T-helper 17 cell (primary cell): ENCODE measurements at regions not wholly inside any gene's neighbourhood (a gene's known extent, or its start where the extent isn't known, plus 50 kb on each side); places are given as distances from the start of the nearest gene placed in this dataset.

ENCODE experiments used
- ATAC-seq: fragments of 150-1000 bp; cut with Tn5 transposase; 2 replicates; pipeline ENCODE4 v1.10.0; 2021; ENCODE audit warnings: mild to moderate bottlenecking, moderate library complexity
- DNase-seq, 3 donors: peaks; one replicate each; pipeline versions ENCODE4 v3.0.0 to v3.0.0-alpha.2; 2020 to 2021
- H3K9me3 ChIP-seq: one replicate; pipeline ENCODE4 v1.7.0; 2013; ENCODE audit warnings: low read length, mild to moderate bottlenecking; ENCODE audit not compliant: control insufficient read depth, poor library complexity, severe bottlenecking
- H3K27ac Mint-ChIP-seq: one replicate; pipeline ENCODE4 v1.8.0; 2022; ENCODE audit warnings: mild to moderate bottlenecking, moderate library complexity, mixed read lengths
- H3K27me3 Mint-ChIP-seq: one replicate; pipeline ENCODE4 v1.8.0; 2022; ENCODE audit warnings: mixed read lengths
- H3K36me3 Mint-ChIP-seq: one replicate; pipeline ENCODE4 v1.8.0; 2022; ENCODE audit warnings: low read depth, mixed read lengths
- H3K4me1 Mint-ChIP-seq: one replicate; pipeline ENCODE4 v1.8.0; 2022; ENCODE audit warnings: mild to moderate bottlenecking, mixed read lengths
- H3K4me3 Mint-ChIP-seq: one replicate; pipeline ENCODE4 v1.8.0; 2022; ENCODE audit warnings: mild to moderate bottlenecking, moderate library complexity, mixed read lengths

- no peak for ATAC-seq
- H3K4me1 Mint-ChIP-seq = no peaks in the 10 kb centered on the region
- no peaks in the 10 kb centered on the region for H3K36me3 Mint-ChIP-seq
- no peak overlapping the region for H3K27ac Mint-ChIP-seq
- no peak overlapping the region for H3K4me3 Mint-ChIP-seq
- H3K9me3 ChIP-seq = no peaks in the 10 kb centered on the region
- no peak for DNase-seq
- no peaks in the 10 kb centered on the region for H3K27me3 Mint-ChIP-seq
Measured at GRCh38 chr3:13710251-13710650, 161.3 kb downstream of the FBLN2 start.

- DNase-seq (no peak), ATAC-seq (no peak)
- H3K27ac Mint-ChIP-seq = no peak overlapping the region
- no peaks in the 10 kb centered on the region for H3K4me1 Mint-ChIP-seq
- H3K36me3 Mint-ChIP-seq = no peaks in the 10 kb centered on the region
- no peaks in the 10 kb centered on the region for H3K27me3 Mint-ChIP-seq
- no peak overlapping the region for H3K4me3 Mint-ChIP-seq
- no peaks in the 10 kb centered on the region for H3K9me3 ChIP-seq
Measured at GRCh38 chr3:13709706-13710105, 160.8 kb downstream of the FBLN2 start.

DNA sequence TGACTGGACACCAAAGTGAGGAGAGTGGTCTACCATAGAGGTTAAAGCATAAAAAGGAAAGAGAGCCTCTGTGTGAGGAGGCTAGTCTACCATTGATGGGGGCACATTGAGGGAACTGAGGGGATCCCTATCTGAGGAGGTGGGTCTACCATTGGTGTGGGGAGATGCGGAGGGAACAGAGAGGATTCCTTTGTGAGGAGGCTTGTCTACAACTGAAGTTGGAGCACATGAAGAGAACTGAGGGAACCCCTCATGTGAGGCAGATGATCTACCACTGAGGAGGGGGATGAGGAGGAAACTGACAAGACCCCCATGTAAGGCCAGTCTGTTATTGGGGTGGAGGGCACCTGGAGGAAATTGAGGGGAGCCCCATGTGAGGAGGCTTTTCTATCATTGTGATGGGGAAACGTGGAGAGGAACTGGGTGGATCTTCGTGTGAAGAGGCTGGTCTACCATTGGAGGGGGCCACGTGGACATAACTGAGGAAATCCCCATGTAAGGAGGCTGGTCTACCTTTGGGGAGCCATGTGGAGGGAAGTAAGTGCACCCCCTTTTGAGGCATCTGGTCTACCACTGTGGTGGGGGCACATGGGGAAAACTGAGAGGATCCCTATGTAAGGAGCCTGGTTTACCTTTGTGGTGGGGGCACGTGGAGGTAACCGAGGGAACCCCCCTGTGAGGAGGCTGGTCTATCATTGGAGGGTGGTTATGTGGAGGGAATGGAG lies 160.1 kb downstream of the FBLN2 start:
- no peak overlapping the region for H3K27ac Mint-ChIP-seq
- no peaks in the 10 kb centered on the region for H3K36me3 Mint-ChIP-seq
- no peak for ATAC-seq
- no peaks in the 10 kb centered on the region for H3K4me1 Mint-ChIP-seq
- H3K4me3 Mint-ChIP-seq = no peak overlapping the region
- no peaks in the 10 kb centered on the region for H3K9me3 ChIP-seq
- no peak for DNase-seq
- no peaks in the 10 kb centered on the region for H3K27me3 Mint-ChIP-seq

- no peaks in the 10 kb centered on the region for H3K9me3 ChIP-seq
- no peaks in the 10 kb centered on the region for H3K27me3 Mint-ChIP-seq
- DNase-seq = no peak
- no peak overlapping the region for H3K4me3 Mint-ChIP-seq
- H3K36me3 Mint-ChIP-seq = no peaks in the 10 kb centered on the region
- no peak for ATAC-seq
- no peaks in the 10 kb centered on the region for H3K4me1 Mint-ChIP-seq
- no peak overlapping the region for H3K27ac Mint-ChIP-seq
Measured at GRCh38 chr3:13708301-13708700, 159.4 kb downstream of the FBLN2 start.

GRCh38 chr3:13707456-13707855 lies 158.5 kb downstream of the FBLN2 start:
- no peak overlapping the region for H3K4me3 Mint-ChIP-seq
- no peaks in the 10 kb centered on the region for H3K4me1 Mint-ChIP-seq
- H3K36me3 Mint-ChIP-seq = no peaks in the 10 kb centered on the region
- no peak for DNase-seq
- H3K27me3 Mint-ChIP-seq = no peaks in the 10 kb centered on the region
- ATAC-seq = no peak
- H3K9me3 ChIP-seq = no peaks in the 10 kb centered on the region
- H3K27ac Mint-ChIP-seq = no peak overlapping the region

DNA sequence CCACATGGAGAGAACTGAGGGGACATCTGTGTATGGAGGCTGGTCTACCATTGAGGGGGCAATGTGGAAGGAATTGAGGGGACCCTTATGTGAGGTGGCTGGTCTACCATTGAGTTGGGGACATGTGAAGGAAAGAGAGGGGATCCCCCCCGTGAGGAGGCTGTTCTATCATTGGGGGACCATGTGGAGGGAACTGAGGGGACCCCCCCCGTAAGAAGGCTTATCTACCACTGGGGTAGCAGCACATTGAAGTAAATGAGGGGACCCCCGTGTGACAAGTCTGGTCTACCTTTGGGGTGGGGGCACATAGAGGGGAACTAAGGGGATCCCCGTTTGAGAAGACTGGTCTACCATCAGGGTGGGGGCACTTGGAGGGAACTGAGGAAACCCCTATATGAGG lies 158.0 kb downstream of the FBLN2 start:
- ATAC-seq = no peak
- Mint-ChIP-seq H3K27ac (no peak overlapping the region), H3K4me3 (no peak overlapping the region), H3K27me3 (no peaks in the 10 kb centered on the region), H3K4me1 (no peaks in the 10 kb centered on the region), H3K36me3 (no peaks in the 10 kb centered on the region)
- H3K9me3 ChIP-seq = no peaks in the 10 kb centered on the region
- DNase-seq = no peak

- Mint-ChIP-seq H3K4me3 (no peak overlapping the region), H3K4me1 (no peaks in the 10 kb centered on the region), H3K36me3 (no peaks in the 10 kb centered on the region), H3K27ac (no peak overlapping the region), H3K27me3 (no peaks in the 10 kb centered on the region)
- DNase-seq (no peak), ATAC-seq (no peak)
- no peaks in the 10 kb centered on the region for H3K9me3 ChIP-seq
Measured at GRCh38 chr3:13706451-13706850, 157.5 kb downstream of the FBLN2 start.

DNA sequence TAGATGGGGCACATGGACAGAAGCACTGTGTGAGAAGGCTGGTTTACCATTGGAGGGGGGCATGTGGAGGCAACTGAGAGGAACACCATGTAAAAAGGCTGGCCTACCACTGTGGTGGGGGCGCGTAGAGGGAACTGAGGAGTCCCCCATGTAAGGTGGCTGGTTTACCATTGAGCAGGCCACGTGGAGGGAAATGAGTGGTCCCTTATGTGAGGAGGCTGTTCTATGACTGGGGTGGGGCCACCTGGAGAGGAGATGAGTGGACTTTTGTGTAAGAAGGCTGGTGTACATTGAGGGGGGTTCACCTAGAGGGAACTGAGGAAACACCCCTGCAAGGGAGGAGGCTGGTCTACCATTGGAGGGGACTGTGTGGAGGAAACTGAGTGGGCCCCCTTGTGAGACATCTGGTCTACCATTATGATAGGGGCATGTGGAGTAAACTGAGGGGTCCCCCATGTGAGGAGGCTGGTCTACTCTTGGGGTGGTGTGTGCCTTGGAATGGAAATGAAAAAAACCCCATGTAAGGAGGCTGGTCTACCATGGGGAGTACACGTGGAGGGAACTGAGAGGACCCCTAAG lies 156.9 kb downstream of the FBLN2 start:
- no peak overlapping the region for H3K27ac Mint-ChIP-seq
- no peaks in the 10 kb centered on the region for H3K9me3 ChIP-seq
- H3K4me1 Mint-ChIP-seq = no peaks in the 10 kb centered on the region
- DNase-seq (no peak), ATAC-seq (no peak)
- no peaks in the 10 kb centered on the region for H3K27me3 Mint-ChIP-seq
- no peaks in the 10 kb centered on the region for H3K36me3 Mint-ChIP-seq
- H3K4me3 Mint-ChIP-seq = no peak overlapping the region

DNA sequence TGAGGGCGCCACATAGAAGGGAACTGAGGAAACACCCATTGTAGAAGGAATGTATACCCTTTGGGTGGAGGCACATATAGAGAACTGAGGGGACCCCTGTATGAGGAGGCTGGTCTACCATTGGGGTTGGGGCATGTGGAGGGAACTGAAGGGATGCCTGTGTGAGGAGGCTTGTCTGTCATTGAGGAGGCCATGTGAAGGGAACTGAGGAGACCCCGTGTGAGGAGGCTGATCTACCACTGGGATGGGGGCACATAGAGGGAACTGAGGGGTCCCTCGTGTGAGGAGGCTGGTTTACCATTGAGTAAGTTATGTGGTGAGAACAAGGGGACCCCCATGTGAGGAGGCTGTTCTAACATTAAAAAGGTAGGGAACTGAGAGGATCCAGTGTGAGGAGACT lies 156.1 kb downstream of the FBLN2 start:
- ATAC-seq (no peak), DNase-seq (no peak)
- no peaks in the 10 kb centered on the region for H3K9me3 ChIP-seq
- H3K36me3 Mint-ChIP-seq = no peaks in the 10 kb centered on the region
- no peak overlapping the region for H3K4me3 Mint-ChIP-seq
- no peaks in the 10 kb centered on the region for H3K4me1 Mint-ChIP-seq
- no peak overlapping the region for H3K27ac Mint-ChIP-seq
- H3K27me3 Mint-ChIP-seq = no peaks in the 10 kb centered on the region

DNA sequence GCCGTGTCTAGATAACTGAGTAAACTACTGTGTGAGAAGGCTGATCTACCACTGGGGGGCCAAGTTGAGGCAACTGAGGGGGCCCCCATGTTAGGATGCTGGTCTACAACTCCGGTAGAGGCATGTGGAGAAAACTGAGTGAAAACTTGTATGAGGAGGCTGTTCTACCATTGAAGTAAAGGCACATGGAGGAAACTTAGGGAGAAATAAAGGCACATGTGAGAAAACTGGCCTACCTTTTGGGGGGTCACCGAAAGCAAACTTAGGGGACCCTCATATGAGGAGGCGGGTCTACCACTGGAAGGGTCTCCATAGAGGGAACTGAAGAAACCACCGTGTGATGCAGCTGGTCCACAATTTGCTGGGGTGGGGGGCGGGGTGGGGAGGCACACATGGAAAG lies 155.2 kb downstream of the FBLN2 start:
- Mint-ChIP-seq H3K27ac (no peak overlapping the region), H3K4me3 (no peak overlapping the region), H3K36me3 (no peaks in the 10 kb centered on the region), H3K4me1 (no peaks in the 10 kb centered on the region), H3K27me3 (peaks cover 4% of the 10 kb centered on the region)
- H3K9me3 ChIP-seq = no peaks in the 10 kb centered on the region
- ATAC-seq (no peak), DNase-seq (no peak)

GRCh38 chr3:13703071-13703470 lies 154.1 kb downstream of the FBLN2 start:
- H3K9me3 ChIP-seq = no peaks in the 10 kb centered on the region
- no peaks in the 10 kb centered on the region for H3K4me1 Mint-ChIP-seq
- no peak overlapping the region for H3K4me3 Mint-ChIP-seq
- peaks cover 15% of the 10 kb centered on the region for H3K27me3 Mint-ChIP-seq
- no peaks in the 10 kb centered on the region for H3K36me3 Mint-ChIP-seq
- no peak overlapping the region for H3K27ac Mint-ChIP-seq
- DNase-seq (no peak), ATAC-seq (no peak)

DNA sequence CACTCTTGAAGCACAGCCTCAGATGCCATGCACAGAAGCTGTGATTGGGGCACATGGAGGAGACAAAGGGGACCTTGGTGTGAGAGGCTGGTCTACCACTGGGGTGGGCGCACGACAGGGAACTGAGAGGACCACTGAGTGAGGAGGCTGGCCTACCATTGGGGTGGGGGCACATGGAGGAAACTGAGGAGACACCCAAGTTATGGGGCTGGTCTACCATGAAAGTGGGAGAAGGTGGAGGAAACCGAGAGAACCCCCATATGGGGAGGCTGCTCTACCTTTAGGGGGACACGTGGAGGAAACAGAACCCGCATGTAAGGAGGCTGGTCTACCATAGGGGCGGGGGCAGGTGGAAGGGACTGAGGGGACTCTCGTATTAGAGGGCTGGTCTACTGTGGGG lies 153.4 kb downstream of the FBLN2 start:
- Mint-ChIP-seq H3K36me3 (no peaks in the 10 kb centered on the region), H3K4me1 (no peaks in the 10 kb centered on the region), H3K4me3 (no peak overlapping the region), H3K27ac (no peak overlapping the region), H3K27me3 (peaks cover 22% of the 10 kb centered on the region)
- H3K9me3 ChIP-seq = no peaks in the 10 kb centered on the region
- no peak for ATAC-seq
- DNase-seq = no peak

GRCh38 chr3:13700889-13701288 lies 152.0 kb downstream of the FBLN2 start:
- no peaks in the 10 kb centered on the region for H3K9me3 ChIP-seq
- H3K4me3 Mint-ChIP-seq = no peak overlapping the region
- ATAC-seq = no peak
- DNase-seq = no peak
- no peaks in the 10 kb centered on the region for H3K4me1 Mint-ChIP-seq
- H3K27ac Mint-ChIP-seq = no peak overlapping the region
- peaks cover 30% of the 10 kb centered on the region for H3K27me3 Mint-ChIP-seq
- H3K36me3 Mint-ChIP-seq = no peaks in the 10 kb centered on the region

GRCh38 chr3:13700362-13700761 lies 151.4 kb downstream of the FBLN2 start:
- Mint-ChIP-seq H3K36me3 (no peaks in the 10 kb centered on the region), H3K4me3 (no peak overlapping the region), H3K27me3 (peaks cover 30% of the 10 kb centered on the region), H3K27ac (no peak overlapping the region), H3K4me1 (no peaks in the 10 kb centered on the region)
- DNase-seq = no peak
- no peak for ATAC-seq
- no peaks in the 10 kb centered on the region for H3K9me3 ChIP-seq
